DOHH2 (cell line): ENCODE measurements at regions not wholly inside any gene's neighbourhood (a gene's known extent, or its start where the extent isn't known, plus 50 kb on each side); places are given as distances from the start of the nearest gene placed in this dataset.

ENCODE experiments used
- H3F3A ChIP-seq: fragments of 200-600 bp; sonication (generic), shearing (Covaris generic); 2 replicates; pipeline ENCODE4 v1.6.0; 2016; ENCODE audit warnings: antibody characterized with exemption, mild to moderate bottlenecking; ENCODE audit not compliant: control insufficient read depth, insufficient read depth
- H3K27ac ChIP-seq: fragments of 200-600 bp; sonication (generic); 2 replicates; pipeline ENCODE4 v1.5.1; 2014; ENCODE audit warnings: low read depth, mild to moderate bottlenecking, low read length, moderate library complexity
- H3K27me3 ChIP-seq: fragments of 200-600 bp; sonication (generic); 2 replicates; pipeline ENCODE4 v1.6.1; 2014; ENCODE audit warnings: mild to moderate bottlenecking, low read length, mixed read lengths; ENCODE audit not compliant: control insufficient read depth
- H3K36me3 ChIP-seq: fragments of 200-600 bp; sonication (generic); 2 replicates; pipeline ENCODE4 v1.6.1; 2014; ENCODE audit warnings: mild to moderate bottlenecking, low read length, moderate library complexity, mixed read lengths; ENCODE audit not compliant: control insufficient read depth
- H3K4me1 ChIP-seq: fragments of 200-600 bp; sonication (generic); 2 replicates; pipeline ENCODE4 v1.6.1; 2014; ENCODE audit warnings: mild to moderate bottlenecking, low read length, mixed read lengths; ENCODE audit not compliant: control insufficient read depth
- H3K4me2 ChIP-seq: fragments of 200-600 bp; sonication (generic); 2 replicates; pipeline ENCODE4 v1.6.0; 2014; ENCODE audit warnings: mild to moderate bottlenecking, low read length, moderate library complexity
- H3K4me3 ChIP-seq: fragments of 200-600 bp; sonication (generic); 2 replicates; pipeline ENCODE4 v1.5.1; 2014; ENCODE audit warnings: mild to moderate bottlenecking, low read length, mixed read lengths
- H3K79me2 ChIP-seq: fragments of 200-600 bp; sonication (generic); 2 replicates; pipeline ENCODE4 v1.6.1; 2014; ENCODE audit warnings: mild to moderate bottlenecking, low read length, mixed read lengths; ENCODE audit not compliant: control insufficient read depth
- H3K9me2 ChIP-seq: fragments of 200-600 bp; sonication (generic); replicated peaks from 2 replicates; pipeline ENCODE4 v1.6.1; 2014; ENCODE audit warnings: mild to moderate bottlenecking, low read length, mixed read lengths; ENCODE audit not compliant: control insufficient read depth
- H3K9me3 ChIP-seq: fragments of 200-600 bp; sonication (generic); 2 replicates; pipeline ENCODE4 v1.6.1; 2014; ENCODE audit warnings: antibody characterized with exemption, low read length, mixed read lengths; ENCODE audit not compliant: control insufficient read depth, insufficient read depth
- H4K20me1 ChIP-seq: fragments of 200-600 bp; sonication (generic); 2 replicates; pipeline ENCODE4 v1.6.0; 2014; ENCODE audit warnings: low read depth, mild to moderate bottlenecking, antibody characterized with exemption, low read length, moderate library complexity; ENCODE audit not compliant: control insufficient read depth, insufficient read depth
- EZH2phosphoT487 ChIP-seq: fragments of 200-600 bp; sonication (generic); IDR thresholded peaks from 2 replicates; pipeline ENCODE4 v1.6.1; 2017; ENCODE audit warnings: borderline replicate concordance, mild to moderate bottlenecking, antibody characterized with exemption, low read length, moderate library complexity, mixed read lengths
- TF ChIP-seq, protein P1 (sequence below): fragments of 200-600 bp; sonication (generic); IDR thresholded peaks from one replicate; pipeline ENCODE4 v1.5.1; 2014; ENCODE audit warnings: antibody characterized with exemption, mild to moderate bottlenecking, low read depth, low read length; ENCODE audit not compliant: poor library complexity, severe bottlenecking

DNA sequence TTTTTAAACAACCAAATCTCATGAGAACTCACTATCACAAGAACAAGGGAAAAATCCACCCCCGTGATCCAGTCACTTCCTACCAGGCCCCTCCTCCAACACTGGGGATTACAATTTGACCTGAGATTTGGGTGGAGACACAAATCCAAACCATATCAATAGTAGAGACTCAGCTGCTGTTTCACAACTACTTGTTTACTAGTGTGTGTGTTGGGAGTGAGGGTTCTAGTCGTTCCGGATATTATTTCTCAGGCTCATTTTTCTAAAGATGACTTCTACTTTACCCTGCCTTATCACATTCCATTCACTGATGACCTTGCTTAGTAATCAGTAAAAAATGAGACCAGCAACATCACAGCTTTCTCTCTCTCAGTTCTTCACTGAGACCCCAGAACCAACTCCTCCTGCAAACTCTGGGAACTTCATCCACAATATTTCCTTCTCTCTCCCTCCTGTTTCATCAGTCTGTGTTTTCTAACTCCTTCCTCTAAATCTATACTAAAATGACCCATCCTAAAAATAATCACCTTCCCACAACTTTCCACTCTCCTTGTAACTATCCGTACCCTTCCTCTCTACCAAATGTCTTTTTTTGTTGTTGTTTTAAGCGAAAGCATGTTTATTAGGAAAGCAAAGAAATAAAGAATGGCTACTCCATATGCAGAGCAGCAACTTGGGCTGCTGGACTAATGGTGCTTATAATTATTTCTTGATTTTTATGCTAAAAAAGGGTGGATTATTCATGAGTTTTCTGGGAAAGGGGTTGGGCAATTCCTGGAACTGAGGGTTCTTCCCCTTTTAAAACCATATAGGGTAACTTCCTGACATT lies 121.5 kb upstream of the SPRY4 start:
- Histone ChIP-seq H3F3A (no peaks in the 10 kb centered on the region), H3K36me3 (no peaks in the 10 kb centered on the region), H3K79me2 (no peaks in the 10 kb centered on the region), H3K4me1 (no peaks in the 10 kb centered on the region), H3K27ac (no peak overlapping the region), H4K20me1 (no peaks in the 10 kb centered on the region), H3K9me2 (no peaks in the 10 kb centered on the region), H3K4me3 (no peak overlapping the region), H3K27me3 (peaks cover 6% of the 10 kb centered on the region; the same call in 1 of the 2 replicates), H3K4me2 (no peak overlapping the region), H3K9me3 (no peaks in the 10 kb centered on the region)
- TF ChIP-seq, protein P1, sequence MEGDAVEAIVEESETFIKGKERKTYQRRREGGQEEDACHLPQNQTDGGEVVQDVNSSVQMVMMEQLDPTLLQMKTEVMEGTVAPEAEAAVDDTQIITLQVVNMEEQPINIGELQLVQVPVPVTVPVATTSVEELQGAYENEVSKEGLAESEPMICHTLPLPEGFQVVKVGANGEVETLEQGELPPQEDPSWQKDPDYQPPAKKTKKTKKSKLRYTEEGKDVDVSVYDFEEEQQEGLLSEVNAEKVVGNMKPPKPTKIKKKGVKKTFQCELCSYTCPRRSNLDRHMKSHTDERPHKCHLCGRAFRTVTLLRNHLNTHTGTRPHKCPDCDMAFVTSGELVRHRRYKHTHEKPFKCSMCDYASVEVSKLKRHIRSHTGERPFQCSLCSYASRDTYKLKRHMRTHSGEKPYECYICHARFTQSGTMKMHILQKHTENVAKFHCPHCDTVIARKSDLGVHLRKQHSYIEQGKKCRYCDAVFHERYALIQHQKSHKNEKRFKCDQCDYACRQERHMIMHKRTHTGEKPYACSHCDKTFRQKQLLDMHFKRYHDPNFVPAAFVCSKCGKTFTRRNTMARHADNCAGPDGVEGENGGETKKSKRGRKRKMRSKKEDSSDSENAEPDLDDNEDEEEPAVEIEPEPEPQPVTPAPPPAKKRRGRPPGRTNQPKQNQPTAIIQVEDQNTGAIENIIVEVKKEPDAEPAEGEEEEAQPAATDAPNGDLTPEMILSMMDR, result no peak
- no peak for TF ChIP-seq EZH2phosphoT487

DNA sequence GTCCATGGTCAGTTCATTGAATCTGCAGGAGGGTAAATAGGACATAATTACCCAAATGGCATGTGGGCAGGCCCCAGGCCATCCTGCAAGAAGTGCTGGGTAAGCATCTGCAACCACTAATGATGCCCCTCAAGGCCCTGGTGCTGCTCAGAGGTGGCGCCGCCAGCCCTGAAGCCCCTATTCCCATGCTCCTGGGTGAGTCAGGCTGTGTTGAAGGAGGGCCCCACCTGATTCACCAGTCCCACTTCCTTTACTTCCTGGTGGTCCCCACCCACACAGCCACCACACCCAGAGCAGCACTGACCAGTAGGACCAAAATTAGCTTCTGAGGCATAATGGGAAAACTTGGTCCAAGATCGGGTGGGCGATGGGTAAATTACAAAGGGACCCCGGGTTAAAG lies 120.4 kb upstream of the SPRY4 start:
- H3K79me2 ChIP-seq, result no peaks in the 10 kb centered on the region
- H3K27ac ChIP-seq, result no peak overlapping the region
- no peaks in the 10 kb centered on the region for H3K9me3 ChIP-seq
- no peaks in the 10 kb centered on the region for H4K20me1 ChIP-seq
- H3K9me2 ChIP-seq, result no peaks in the 10 kb centered on the region
- H3K4me1 ChIP-seq, result no peaks in the 10 kb centered on the region
- H3K4me2 ChIP-seq, result no peak overlapping the region
- no peak overlapping the region for H3K4me3 ChIP-seq
- no peaks in the 10 kb centered on the region for H3K36me3 ChIP-seq
- peaks cover 11% of the 10 kb centered on the region for H3K27me3 ChIP-seq
- H3F3A ChIP-seq, result no peaks in the 10 kb centered on the region
- no peak for TF ChIP-seq EZH2phosphoT487
- TF ChIP-seq, protein P1, result no peak

DNA sequence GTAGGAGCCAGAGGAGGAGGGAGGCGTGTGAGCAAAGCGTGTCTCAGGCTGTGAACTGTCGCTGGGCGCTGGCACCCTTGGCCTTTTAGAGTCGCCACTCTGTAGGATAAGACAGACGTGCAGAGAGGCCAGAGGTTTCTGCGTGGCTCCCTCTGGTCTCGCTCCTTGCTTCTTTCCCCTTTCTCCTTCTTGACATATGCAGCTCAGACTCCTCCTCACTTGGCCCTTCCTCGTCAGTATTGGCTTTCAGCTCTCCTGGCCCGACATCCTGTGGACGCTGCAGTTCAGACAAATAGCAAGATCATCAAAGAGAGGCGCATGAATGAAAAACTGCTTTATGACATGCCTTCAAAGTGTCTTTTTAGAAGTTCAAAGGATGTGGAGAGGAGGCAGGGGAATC lies 116.8 kb upstream of the SPRY4 start:
- Histone ChIP-seq H3K36me3 (no peaks in the 10 kb centered on the region), H3K4me2 (no peak overlapping the region), H3K27me3 (peaks cover 29% of the 10 kb centered on the region), H3K79me2 (no peaks in the 10 kb centered on the region), H4K20me1 (no peaks in the 10 kb centered on the region), H3F3A (no peaks in the 10 kb centered on the region), H3K9me3 (no peaks in the 10 kb centered on the region), H3K9me2 (no peaks in the 10 kb centered on the region), H3K27ac (no peak overlapping the region), H3K4me1 (peaks cover 10% of the 10 kb centered on the region), H3K4me3 (no peak overlapping the region)
- TF ChIP-seq EZH2phosphoT487, result no peak
- TF ChIP-seq, protein P1, result no peak
